Chondrocyte (in vitro differentiated cells): ENCODE measurements at regions not wholly inside any gene's neighbourhood (a gene's known extent, or its start where the extent isn't known, plus 50 kb on each side); places are given as distances from the start of the nearest gene placed in this dataset.
"Not testable (repeated sequence)": the region's sequence is repeated elsewhere in the genome, so short reads cannot be mapped to it uniquely, and the experiment has no call there.

Source experiments
- DNase-seq: peaks from one replicate; pipeline ENCODE4 v3.0.0; 2021; ENCODE audit warnings: mixed read lengths, low spot score
- H3K27ac Mint-ChIP-seq: one replicate; pipeline ENCODE4 v1.8.0; 2021; ENCODE audit warnings: mild to moderate bottlenecking, moderate library complexity, mixed read lengths; ENCODE audit not compliant: unreplicated experiment
- H3K27me3 Mint-ChIP-seq: 2 replicates; pipeline ENCODE4 v1.8.0; 2021; ENCODE audit warnings: low read depth, mixed read lengths
- H3K36me3 Mint-ChIP-seq: 2 replicates; pipeline ENCODE4 v1.8.0; 2021; ENCODE audit warnings: low read depth, mixed read lengths
- H3K4me1 Mint-ChIP-seq: 2 replicates; pipeline ENCODE4 v1.8.0; 2021; ENCODE audit warnings: low read depth, mild to moderate bottlenecking, mixed read lengths
- H3K4me3 Mint-ChIP-seq: one replicate; pipeline ENCODE4 v1.8.0; 2021; ENCODE audit warnings: mild to moderate bottlenecking, moderate library complexity, mixed read lengths; ENCODE audit not compliant: unreplicated experiment
- H3K9me3 Mint-ChIP-seq: 2 replicates; pipeline ENCODE4 v1.8.0; 2021; ENCODE audit warnings: low read depth, mixed read lengths
- TF ChIP-seq, protein P1 (sequence below): fragments of 200-600 bp; sonication (generic); IDR thresholded peaks from 2 replicates; pipeline ENCODE4 v1.5.0; 2021; ENCODE audit warnings: antibody characterized with exemption, mild to moderate bottlenecking, moderate library complexity

DNA sequence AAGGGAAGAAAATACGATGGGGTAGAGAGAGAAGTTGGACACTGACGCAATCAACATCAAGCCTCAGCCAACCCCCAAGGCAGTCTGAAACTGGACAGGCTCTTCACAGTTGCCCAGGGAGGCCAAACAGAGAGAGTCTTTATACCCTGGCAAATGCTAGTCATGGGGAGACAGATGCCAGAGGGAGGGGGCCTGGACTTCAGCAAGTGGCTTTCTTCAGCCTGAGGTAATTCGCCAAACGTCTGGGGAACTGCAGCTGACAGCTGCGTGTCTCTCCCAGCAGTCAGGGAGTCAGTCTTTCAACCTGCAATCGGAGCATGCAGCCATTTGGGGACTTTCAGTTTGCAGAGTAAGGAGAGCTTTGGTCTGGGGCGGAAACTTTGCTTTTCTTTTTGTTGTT, 521.6 kb downstream of the TRIML1 start:
- H3K36me3 Mint-ChIP-seq: no peaks in the 10 kb centered on the region
- DNase-seq: no peak
- H3K27ac Mint-ChIP-seq: no peak overlapping the region
- no peak overlapping the region for H3K4me3 Mint-ChIP-seq
- H3K9me3 Mint-ChIP-seq: peaks cover 5% of the 10 kb centered on the region
- TF ChIP-seq, protein P1, sequence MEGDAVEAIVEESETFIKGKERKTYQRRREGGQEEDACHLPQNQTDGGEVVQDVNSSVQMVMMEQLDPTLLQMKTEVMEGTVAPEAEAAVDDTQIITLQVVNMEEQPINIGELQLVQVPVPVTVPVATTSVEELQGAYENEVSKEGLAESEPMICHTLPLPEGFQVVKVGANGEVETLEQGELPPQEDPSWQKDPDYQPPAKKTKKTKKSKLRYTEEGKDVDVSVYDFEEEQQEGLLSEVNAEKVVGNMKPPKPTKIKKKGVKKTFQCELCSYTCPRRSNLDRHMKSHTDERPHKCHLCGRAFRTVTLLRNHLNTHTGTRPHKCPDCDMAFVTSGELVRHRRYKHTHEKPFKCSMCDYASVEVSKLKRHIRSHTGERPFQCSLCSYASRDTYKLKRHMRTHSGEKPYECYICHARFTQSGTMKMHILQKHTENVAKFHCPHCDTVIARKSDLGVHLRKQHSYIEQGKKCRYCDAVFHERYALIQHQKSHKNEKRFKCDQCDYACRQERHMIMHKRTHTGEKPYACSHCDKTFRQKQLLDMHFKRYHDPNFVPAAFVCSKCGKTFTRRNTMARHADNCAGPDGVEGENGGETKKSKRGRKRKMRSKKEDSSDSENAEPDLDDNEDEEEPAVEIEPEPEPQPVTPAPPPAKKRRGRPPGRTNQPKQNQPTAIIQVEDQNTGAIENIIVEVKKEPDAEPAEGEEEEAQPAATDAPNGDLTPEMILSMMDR: no peak
- no peaks in the 10 kb centered on the region for H3K27me3 Mint-ChIP-seq
- peaks cover 16% of the 10 kb centered on the region for H3K4me1 Mint-ChIP-seq

DNA sequence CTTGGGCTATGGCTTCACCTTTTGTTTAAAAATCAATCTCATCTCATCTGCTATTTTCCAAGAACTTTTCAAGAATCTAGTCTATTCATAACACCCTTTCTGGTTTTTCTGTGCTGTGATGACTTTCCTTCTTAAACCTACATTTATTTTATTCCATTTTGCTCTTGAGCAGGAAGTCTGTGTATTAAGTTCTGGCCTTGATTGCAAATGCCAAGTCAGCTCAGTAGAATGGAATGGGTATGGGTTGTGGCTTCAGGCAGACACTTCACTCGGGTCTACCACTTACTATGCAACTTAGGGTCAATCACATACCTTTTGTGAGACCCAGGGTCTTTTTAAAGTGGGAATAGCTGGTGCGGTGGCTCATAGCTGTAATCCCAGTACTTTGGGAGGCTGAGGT, 522.3 kb downstream of the TRIML1 start:
- H3K36me3 Mint-ChIP-seq: no peaks in the 10 kb centered on the region
- no peak overlapping the region for H3K27ac Mint-ChIP-seq
- H3K27me3 Mint-ChIP-seq: no peaks in the 10 kb centered on the region
- peaks cover 5% of the 10 kb centered on the region for H3K9me3 Mint-ChIP-seq
- TF ChIP-seq, protein P1: no peak
- no peak overlapping the region for H3K4me3 Mint-ChIP-seq
- no peak for DNase-seq
- H3K4me1 Mint-ChIP-seq: peaks cover 16% of the 10 kb centered on the region

DNA sequence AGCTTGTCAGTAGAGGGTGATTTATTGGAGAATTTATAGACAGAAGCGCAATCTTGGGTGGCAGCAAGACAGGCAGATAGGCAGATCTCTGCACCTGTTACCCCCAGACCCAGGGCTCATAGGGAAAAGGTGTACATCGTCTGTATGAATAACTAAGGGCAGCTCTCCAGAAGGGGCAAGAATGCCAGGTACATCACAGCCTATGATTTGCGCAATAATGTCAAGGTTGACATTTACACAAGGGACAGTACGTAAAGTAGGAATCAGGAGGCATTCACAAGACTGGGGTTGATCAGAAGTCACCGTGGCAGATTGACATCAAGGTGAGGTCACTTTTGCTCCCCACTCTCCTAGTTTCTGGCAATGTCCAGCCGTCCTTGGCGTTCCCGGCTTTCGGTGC, 524.1 kb downstream of the TRIML1 start:
- Mint-ChIP-seq H3K27ac (no peak overlapping the region), H3K27me3 (no peaks in the 10 kb centered on the region), H3K9me3 (peaks cover 5% of the 10 kb centered on the region), H3K4me3 (no peak overlapping the region), H3K36me3 (no peaks in the 10 kb centered on the region), H3K4me1 (peaks cover 16% of the 10 kb centered on the region)
- TF ChIP-seq, protein P1: no peak
- no peak for DNase-seq

DNA sequence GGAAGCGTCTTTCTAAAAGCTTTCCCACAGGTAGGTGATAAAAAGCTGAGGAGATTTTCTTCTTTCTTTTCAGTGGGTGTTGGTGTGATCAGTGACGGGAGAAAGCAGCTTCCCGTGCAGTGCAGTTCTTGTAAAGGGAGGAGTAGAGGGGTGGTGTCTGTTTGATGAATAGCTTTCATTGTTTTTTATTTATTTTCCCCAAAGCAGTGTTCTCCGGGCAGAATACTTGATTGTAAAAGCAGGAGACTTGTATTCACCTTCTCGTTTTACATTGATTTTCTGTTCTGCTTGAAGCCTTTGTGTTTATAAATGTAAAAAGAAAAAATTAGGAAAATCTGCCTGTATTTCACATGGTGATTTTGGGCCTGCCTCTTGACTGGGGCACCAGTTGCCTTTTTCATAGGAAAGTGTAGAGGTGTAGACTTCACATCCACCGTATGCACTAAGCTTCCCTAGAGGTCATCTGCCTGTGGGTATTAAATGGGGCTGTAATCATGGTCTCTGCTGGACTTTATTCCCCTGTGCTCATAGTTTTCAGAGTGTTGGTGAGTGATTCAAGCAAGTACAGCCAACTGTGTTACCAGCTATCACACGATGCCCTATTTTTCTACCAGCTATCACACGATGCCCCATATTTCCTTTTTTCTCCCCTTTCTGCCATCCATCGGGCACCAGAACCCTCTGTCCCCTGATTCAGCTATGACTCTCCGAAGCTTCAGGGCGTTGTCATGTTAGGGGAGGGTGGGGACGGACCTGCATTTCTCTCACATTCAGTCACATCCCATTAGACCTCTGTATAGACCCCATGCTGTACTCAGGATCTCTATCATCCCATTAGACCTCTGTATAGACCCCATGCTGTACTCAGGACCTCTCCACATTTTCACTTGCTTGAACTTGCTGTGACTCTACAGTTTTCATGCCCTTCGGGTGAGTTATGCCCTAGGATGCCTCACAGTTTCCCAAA, 526.5 kb downstream of the TRIML1 start:
- Mint-ChIP-seq H3K27me3 (no peaks in the 10 kb centered on the region), H3K4me1 (peaks cover 13% of the 10 kb centered on the region), H3K27ac (no peak overlapping the region), H3K4me3 (no peak overlapping the region), H3K9me3 (peaks cover 9% of the 10 kb centered on the region), H3K36me3 (peaks cover 4% of the 10 kb centered on the region)
- TF ChIP-seq, protein P1: no peak
- no peak for DNase-seq

DNA sequence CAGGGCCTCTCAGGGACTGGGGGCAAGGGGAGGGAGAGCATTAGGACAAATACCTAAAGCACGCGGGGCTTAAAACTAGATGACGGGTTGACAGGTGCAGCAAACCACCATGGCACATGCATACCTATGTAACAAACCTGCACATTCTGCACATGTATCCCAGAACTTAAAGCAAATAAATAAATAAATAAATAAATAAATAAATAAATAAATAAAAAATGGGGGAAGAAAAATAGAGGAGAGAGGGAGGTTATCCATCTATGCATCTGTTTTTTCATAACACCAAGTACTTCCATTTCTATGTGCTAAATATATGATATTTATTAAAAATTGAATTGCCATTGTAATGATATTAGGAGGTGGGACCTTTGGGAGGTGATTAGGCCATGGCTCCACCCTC, 539.5 kb downstream of the TRIML1 start:
- H3K4me1 Mint-ChIP-seq, H3K27me3 Mint-ChIP-seq, DNase-seq, H3K36me3 Mint-ChIP-seq, H3K4me3 Mint-ChIP-seq, H3K27ac Mint-ChIP-seq: not testable (repeated sequence)
- peaks cover 20% of the 10 kb centered on the region for H3K9me3 Mint-ChIP-seq
